GM12878 (cell line): ENCODE measurements at regions not wholly inside any gene's neighbourhood (a gene's known extent, or its start where the extent isn't known, plus 50 kb on each side); places are given as distances from the start of the nearest gene placed in this dataset.

Experiments
- ATAC-seq: fragments of 200-7000 bp; cut with Tn5 transposase; 3 replicates; pipeline ENCODE4 v1.9.1; 2020; ENCODE audit warnings: mild to moderate bottlenecking, moderate library complexity
- BruUV-seq: library from RNA; stranded (reverse); fragments of 400-500 nt; replicated peaks from 2 replicates; lab custom pipeline; 2021; lab: Mats Ljungman, UMichigan
- CTCF ChIA-PET: fragments of 300-600 bp; sonication (Branson Sonifier 250); formaldehyde crosslinking; extraction: SDS; loops from one replicate; lab custom pipeline; 2021; ENCODE audit warnings: inconsistent platforms; lab: Yijun Ruan, JAX
- POLR2A ChIA-PET: fragments of 350-600 bp; formaldehyde crosslinking; extraction: SDS; loops from one replicate; lab custom pipeline; 2021; ENCODE audit warnings: inconsistent platforms; lab: Charles Lee
- RAD21 ChIA-PET: fragments of 300-600 bp; sonication (Branson Sonifier 250); formaldehyde crosslinking; loops from one replicate; lab custom pipeline; 2023; ENCODE audit warnings: antibody characterized with exemption; ENCODE audit not compliant: unreplicated experiment; lab: Charles Lee
- SMC1A ChIA-PET: fragments of 300-600 bp; sonication (Branson Sonifier 250); formaldehyde crosslinking; loops from one replicate; lab custom pipeline; 2023; ENCODE audit not compliant: unreplicated experiment, uncharacterized antibody; lab: Charles Lee
- DNase-seq: peaks from one replicate; pipeline ENCODE4 v3.0.0-alpha.2; 2011; ENCODE audit warnings: low read depth, low spot score
- FAIRE-seq: peaks from 3 replicates; lab custom pipeline; 2011; peaks lifted over from hg19 to GRCh38; lab: Jason Lieb, UNC
- H2AFZ ChIP-seq: 2 replicates; pipeline ENCODE4 v1.6.0; 2011; ENCODE audit warnings: low read depth, low read length, control low read depth; ENCODE audit not compliant: control insufficient read depth
- H3K27ac ChIP-seq: 2 replicates; pipeline ENCODE4 v1.5.1; 2011; ENCODE audit warnings: control low read depth; ENCODE audit not compliant: control insufficient read depth, insufficient read depth
- H3K27me3 ChIP-seq, 2 experiments: replicated peaks in 1 of 2; 2 replicates each; pipeline versions ENCODE4 v1.6.0 to v1.6.1; 2011; ENCODE audit warnings: low read length in 1 of 2; ENCODE audit not compliant: control insufficient read depth in 2 of 2, insufficient read depth in 2 of 2
- H3K36me3 ChIP-seq, 2 experiments: 2 replicates each; pipeline ENCODE4 v1.5.1; 2011; ENCODE audit warnings: low read length in 1 of 2; ENCODE audit not compliant: control insufficient read depth in 2 of 2, insufficient read depth in 2 of 2
- H3K4me1 ChIP-seq: 2 replicates; pipeline ENCODE4 v1.6.1; 2011; ENCODE audit warnings: mild to moderate bottlenecking, low read length, moderate library complexity, mixed read lengths; ENCODE audit not compliant: control insufficient read depth, insufficient read depth
- H3K4me2 ChIP-seq: 2 replicates; pipeline ENCODE4 v1.6.0; 2011; ENCODE audit warnings: control low read depth; ENCODE audit not compliant: control insufficient read depth, insufficient read depth
- H3K4me3 ChIP-seq: fragments of 200-600 bp; sonication (generic); 2 replicates; pipeline ENCODE4 v1.5.1; 2016
- H3K79me2 ChIP-seq: 2 replicates; pipeline ENCODE4 v1.6.0; 2011; ENCODE audit warnings: low read length; ENCODE audit not compliant: control insufficient read depth, insufficient read depth
- H3K9ac ChIP-seq: 2 replicates; pipeline ENCODE4 v1.8.0; 2011; ENCODE audit warnings: low read length, control low read depth, mixed read lengths; ENCODE audit not compliant: control insufficient read depth, insufficient read depth
- H3K9me3 ChIP-seq: replicated peaks from 3 replicates; pipeline ENCODE4 v1.5.1; 2011; ENCODE audit warnings: mild to moderate bottlenecking, low read length; ENCODE audit not compliant: control insufficient read depth, insufficient read depth
- H4K20me1 ChIP-seq: 2 replicates; pipeline ENCODE4 v1.6.0; 2011; ENCODE audit not compliant: control insufficient read depth, insufficient read depth
- ATF7 ChIP-seq: fragments of 450-650 bp; IDR thresholded peaks from 2 replicates; pipeline ENCODE4 v1.6.1; 2016; ENCODE audit warnings: low read depth, mild to moderate bottlenecking
- BACH1 ChIP-seq: fragments of 450-650 bp; IDR thresholded peaks from 2 replicates; pipeline ENCODE4 v1.6.1; 2017; ENCODE audit warnings: mild to moderate bottlenecking, borderline replicate concordance
- ETV6 ChIP-seq, 2 experiments: fragments of 450-650 bp in 1 of 2; IDR thresholded peaks in 1 of 2; conservative IDR thresholded peaks in 1 of 2; 2 replicates each; pipeline ENCODE4 v1.6.1; 2014; ENCODE audit warnings: antibody characterized with exemption in 1 of 2, borderline replicate concordance in 1 of 2, low read depth in 1 of 2, mild to moderate bottlenecking in 1 of 2, moderate library complexity in 1 of 2
- NBN ChIP-seq: fragments of 450-650 bp; IDR thresholded peaks from 2 replicates; pipeline ENCODE4 v1.6.1; 2016
- NFXL1 ChIP-seq: fragments of 450-650 bp; IDR thresholded peaks from 2 replicates; pipeline ENCODE4 v1.6.1; 2017; ENCODE audit warnings: antibody characterized with exemption, mild to moderate bottlenecking, borderline replicate concordance
- NKRF ChIP-seq: fragments of 450-650 bp; conservative IDR thresholded peaks from 2 replicates; pipeline ENCODE4 v1.6.1; 2017; ENCODE audit warnings: mild to moderate bottlenecking, moderate library complexity
- RBBP5 ChIP-seq: fragments of 200-600 bp; sonication (generic); conservative IDR thresholded peaks from 2 replicates; pipeline ENCODE4 v1.6.1; 2016
- RUNX3 ChIP-seq: IDR thresholded peaks from 2 replicates; pipeline ENCODE4 v1.6.1; 2012; ENCODE audit warnings: low read length, inconsistent platforms
- SMAD5 ChIP-seq: IDR thresholded peaks from 2 replicates; pipeline ENCODE4 v1.6.1; 2016; ENCODE audit warnings: antibody characterized with exemption, low read depth
- SUPT20H ChIP-seq: IDR thresholded peaks from 2 replicates; pipeline ENCODE4 v1.6.1; 2011; ENCODE audit warnings: low read depth, mild to moderate bottlenecking, low read length, moderate library complexity, borderline replicate concordance; ENCODE audit not compliant: control insufficient read depth
- TARDBP ChIP-seq: IDR thresholded peaks from 2 replicates; pipeline ENCODE4 v1.6.1; 2016; ENCODE audit warnings: borderline replicate concordance
- ZNF687 ChIP-seq: fragments of 450-650 bp; IDR thresholded peaks from 2 replicates; pipeline ENCODE4 v1.6.1; 2017; ENCODE audit warnings: mild to moderate bottlenecking, moderate library complexity
- WGBS: methylation state at CpG from one replicate; pipeline ENCODE4 v1.1.6; 2016; ENCODE audit warnings: low lambda C conversion rate; ENCODE audit not compliant: insufficient replicate concordance, insufficient coverage; ENCODE audit errors: missing lambda C conversion rate; 5-methylcytosine and 5-hydroxymethylcytosine counted together
- in situ Hi-C: fragments of 300-500 bp; cut with MboI; formaldehyde crosslinking; loops from 9 replicates; pipeline ENCODE4 v1.14.3; 2018; ENCODE audit warnings: mixed read lengths
- intact Hi-C: fragments of 100-400 bp; cut with micrococcal nuclease; formaldehyde crosslinking; loops from one replicate; pipeline ENCODE4 v1.14.2; 2022; ENCODE audit not compliant: unreplicated experiment

GRCh38 chr14:32014057-32014456 lies 63.0 kb upstream of the ARHGAP5 start:
- WGBS: 90% methylated on average over 1 of the region's 1 CpG
- Histone ChIP-seq H3K4me1 (no peaks in the 10 kb centered on the region), H3K79me2 (no peaks in the 10 kb centered on the region), H4K20me1 (no peaks in the 10 kb centered on the region)
- ATAC-seq: no peak
- no peak for FAIRE-seq
- POLR2A ChIA-PET: no interaction called here
- no peak for TF ChIP-seq TARDBP
- no peak for TF ChIP-seq SUPT20H
- TF ChIP-seq ATF7: no peak
- no peak for TF ChIP-seq NBN
- no peak for TF ChIP-seq ZNF687
- no peak for TF ChIP-seq ETV6 (conservative IDR thresholded peaks at IDR 0.05 in 1 of 2, IDR thresholded peaks at IDR 0.05 in 1 of 2; ENCODE audit: borderline replicate concordance in 1 of 2, low read depth in 1 of 2)
- TF ChIP-seq RUNX3: no peak
- no peak for TF ChIP-seq RBBP5
- no peak for TF ChIP-seq NKRF
- no peak for TF ChIP-seq BACH1
- TF ChIP-seq SMAD5: no peak
- no peak for TF ChIP-seq NFXL1
- TF ChIP-seq, all 136 proteins: peak for 0
- H2AFZ ChIP-seq: no peak overlapping the region
- RAD21 ChIA-PET: no interaction called here
- no peak overlapping the region for H3K4me2 ChIP-seq
- H3K27me3 ChIP-seq: no peaks in the 10 kb centered on the region
- no peak overlapping the region for H3K9ac ChIP-seq
- SMC1A ChIA-PET: no interaction called here
- DNase-seq: no peak
- no peaks in the 10 kb centered on the region for H3K36me3 ChIP-seq
- in situ Hi-C loops (no loop called here), intact Hi-C loops (no loop called here)
- CTCF ChIA-PET: interaction anchor here (0.7 to 1.1 kb wide), 2 partner anchors 18 to 23 kb away, joined by 3 read pairs; no protein-coding TSS in a partner anchor
- H3K27ac ChIP-seq: no peak overlapping the region
- H3K4me3 ChIP-seq: no peak overlapping the region
- no peaks in the 10 kb centered on the region for H3K9me3 ChIP-seq
- BruUV-seq: no TSS peak
